Esophagus muscularis mucosa (tissue), 4 donors: ENCODE measurements at regions not wholly inside any gene's neighbourhood (a gene's known extent, or its start where the extent isn't known, plus 50 kb on each side); places are given as distances from the start of the nearest gene placed in this dataset.

Experiments used
- DNase-seq: peaks from one replicate; pipeline ENCODE4 v3.0.0-alpha.2; 2017; ENCODE audit errors: extremely low spot score
- H3K27ac ChIP-seq, 4 donors: fragments of 200-600 bp; sonication (generic); replicated peaks in 1 of 4; 1 replicate in 3 of 4; 2 replicates in 1 of 4; pipeline ENCODE4 v1.5.1; 2016 to 2019; ENCODE audit warnings: mild to moderate bottlenecking in 1 of 4
- H3K27me3 ChIP-seq, 4 donors: fragments of 200-600 bp; sonication (generic); one replicate each; pipeline versions ENCODE4 v1.5.1 to v1.6.0; 2016 to 2019
- H3K36me3 ChIP-seq, 4 donors: fragments of 200-600 bp; sonication (generic); one replicate each; pipeline ENCODE4 v1.5.1; 2016 to 2019
- H3K4me1 ChIP-seq, 4 donors: fragments of 200-600 bp; sonication (generic); one replicate each; pipeline ENCODE4 v1.5.1; 2016 to 2019
- H3K4me3 ChIP-seq, 4 donors: fragments of 200-600 bp; sonication (generic); 1 replicate in 2 of 4; 2 replicates in 2 of 4; pipeline ENCODE4 v1.5.1; 2016 to 2019; ENCODE audit warnings: mild to moderate bottlenecking in 4 of 4, moderate library complexity in 1 of 4
- H3K9me3 ChIP-seq, 4 donors: fragments of 200-600 bp; sonication (generic); 1 replicate in 3 of 4; 2 replicates in 1 of 4; pipeline ENCODE4 v1.5.1; 2016 to 2019
- CTCF ChIP-seq, 3 experiments: fragments of 200-600 bp in 2 of 3; fragments of 450-650 bp in 1 of 3; sonication (generic) in 2 of 3; IDR thresholded peaks; one replicate each; pipeline ENCODE4 v1.5.1; 2017 to 2019; ENCODE audit warnings: antibody characterized with exemption in 3 of 3, mild to moderate bottlenecking in 2 of 3, moderate library complexity in 1 of 3
- EP300 ChIP-seq: sonication (generic); formaldehyde crosslinking; IDR thresholded peaks from one replicate; pipeline ENCODE4 v1.6.1; 2017; ENCODE audit warnings: antibody characterized with exemption
- POLR2A ChIP-seq: fragments of 450-650 bp; IDR thresholded peaks from one replicate; pipeline ENCODE4 v1.6.1; 2017; ENCODE audit warnings: antibody characterized with exemption, moderate library complexity, mild to moderate bottlenecking, low read depth
- POLR2AphosphoS5 ChIP-seq, 2 donors: sonication (generic); formaldehyde crosslinking; IDR thresholded peaks; one replicate each; pipeline ENCODE4 v1.6.1; 2017; ENCODE audit warnings: antibody characterized with exemption in 2 of 2
- WGBS: methylation state at CpG from one replicate; pipeline ENCODE4 v1.1.5; 2018; 5-methylcytosine and 5-hydroxymethylcytosine counted together
- intact Hi-C: fragments of 100-400 bp; cut with DNase I; formaldehyde crosslinking; loops from one replicate; pipeline ENCODE4 v1.15.1; 2023

GRCh38 chr5:2278825-2279456, 396.2 kb upstream of the IRX4 start:
- no peak for TF ChIP-seq POLR2AphosphoS5 (IDR thresholded peaks at IDR 0.05)
- TF ChIP-seq POLR2A, result no peak
- no peak for TF ChIP-seq CTCF (IDR thresholded peaks at IDR 0.05)
- no peak for TF ChIP-seq EP300
- H3K9me3 ChIP-seq, result no peaks in the 10 kb centered on the region
- H3K36me3 ChIP-seq, result no peaks in the 10 kb centered on the region
- DNase-seq, result no peak
- H3K27ac ChIP-seq, result no peak overlapping the region
- H3K4me3 ChIP-seq, result no peak overlapping the region
- intact Hi-C loops, result no loop called here
- H3K4me1 ChIP-seq, result no peaks in the 10 kb centered on the region
- peaks cover 0 to 47% (median 0%) of the 10 kb centered on the region in 4 donors for H3K27me3 ChIP-seq
- WGBS, result 56% methylated on average over 27 of the region's 27 CpGs

- no peaks in the 10 kb centered on the region for H3K4me1 ChIP-seq
- intact Hi-C loops, result no loop called here
- no peak for DNase-seq
- H3K27ac ChIP-seq, result no peak overlapping the region
- 87% methylated on average over 13 of the region's 15 CpGs for WGBS
- peaks cover 0 to 47% (median 0%) of the 10 kb centered on the region in 4 donors for H3K27me3 ChIP-seq
- no peaks in the 10 kb centered on the region for H3K9me3 ChIP-seq
- no peak overlapping the region for H3K4me3 ChIP-seq
- TF ChIP-seq POLR2AphosphoS5 (IDR thresholded peaks at IDR 0.05) (no peak), POLR2A (no peak), EP300 (no peak), CTCF (IDR thresholded peaks at IDR 0.05) (no peak)
- no peaks in the 10 kb centered on the region for H3K36me3 ChIP-seq
Measured at GRCh38 chr5:2277886-2278285, 395.2 kb upstream of the IRX4 start.

DNA sequence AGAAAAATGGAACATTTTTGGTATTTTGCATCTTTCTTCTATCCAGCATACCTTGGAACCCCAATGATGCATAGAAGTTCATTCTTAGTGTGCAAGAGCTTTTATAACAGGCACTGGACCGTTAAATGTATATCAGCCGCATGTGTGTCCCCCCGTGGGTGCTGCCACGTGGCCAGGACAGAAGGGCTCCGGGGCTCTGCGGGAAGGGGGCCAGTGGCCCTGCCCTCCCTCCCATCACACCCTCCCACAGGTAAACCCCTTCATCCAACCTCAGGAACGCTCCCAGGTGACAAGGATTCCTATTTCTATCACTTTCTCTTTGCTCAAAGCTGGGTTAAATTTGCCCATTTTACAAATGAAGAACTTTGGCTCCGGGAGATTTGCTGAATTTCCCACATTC, 393.4 kb upstream of the IRX4 start:
- no peak for DNase-seq
- WGBS, result 89% methylated on average over 8 of the region's 8 CpGs
- Histone ChIP-seq H3K27ac (no peak overlapping the region), H3K27me3 (peaks cover 0 to 53% (median 0%) of the 10 kb centered on the region in 4 donors), H3K4me1 (no peaks in the 10 kb centered on the region), H3K36me3 (no peaks in the 10 kb centered on the region), H3K9me3 (no peaks in the 10 kb centered on the region), H3K4me3 (no peak overlapping the region)
- TF ChIP-seq POLR2AphosphoS5 (IDR thresholded peaks at IDR 0.05) (no peak), POLR2A (no peak), CTCF (IDR thresholded peaks at IDR 0.05) (no peak), EP300 (no peak)
- intact Hi-C loops, result no loop called here

DNA sequence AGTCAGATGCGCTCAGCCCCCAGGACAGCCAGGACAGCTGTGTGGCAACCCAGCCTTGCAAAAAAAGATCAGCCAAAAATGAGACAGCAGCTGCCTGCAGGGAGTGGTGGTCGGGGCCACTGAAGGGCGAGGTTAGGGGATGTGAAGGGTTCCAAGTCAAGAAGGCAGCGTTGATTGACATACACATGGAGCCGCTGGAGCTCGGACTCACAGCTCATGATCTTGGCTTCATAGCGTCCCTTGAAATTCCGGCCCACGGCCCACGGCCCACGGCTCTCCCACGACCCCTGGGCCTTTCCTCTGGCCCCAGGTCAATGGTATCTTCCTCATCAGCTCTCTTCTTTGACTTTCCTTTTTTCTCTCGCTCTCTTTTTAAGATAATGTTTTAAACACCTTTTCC, 390.0 kb upstream of the IRX4 start:
- H3K9me3 ChIP-seq, result no peaks in the 10 kb centered on the region
- TF ChIP-seq CTCF (IDR thresholded peaks at IDR 0.05) (no peak), POLR2A (no peak), POLR2AphosphoS5 (IDR thresholded peaks at IDR 0.05) (no peak), EP300 (no peak)
- no peak overlapping the region for H3K27ac ChIP-seq
- no peaks in the 10 kb centered on the region for H3K4me1 ChIP-seq
- peaks cover 0 to 52% (median 0%) of the 10 kb centered on the region in 4 donors for H3K27me3 ChIP-seq
- intact Hi-C loops, result no loop called here
- H3K36me3 ChIP-seq, result no peaks in the 10 kb centered on the region
- H3K4me3 ChIP-seq, result no peak overlapping the region
- 69% methylated on average over 13 of the region's 13 CpGs for WGBS
- no peak for DNase-seq

GRCh38 chr5:2272039-2272438, 389.3 kb upstream of the IRX4 start:
- no peak overlapping the region for H3K27ac ChIP-seq
- TF ChIP-seq EP300 (no peak), POLR2AphosphoS5 (IDR thresholded peaks at IDR 0.05) (no peak), POLR2A (no peak), CTCF (IDR thresholded peaks at IDR 0.05) (no peak)
- H3K9me3 ChIP-seq, result no peaks in the 10 kb centered on the region
- intact Hi-C loops, result no loop called here
- H3K27me3 ChIP-seq, result peaks cover 0 to 45% (median 0%) of the 10 kb centered on the region in 4 donors
- DNase-seq, result no peak
- WGBS, result 67% methylated on average over 9 of the region's 10 CpGs
- H3K4me3 ChIP-seq, result no peak overlapping the region
- no peaks in the 10 kb centered on the region for H3K36me3 ChIP-seq
- H3K4me1 ChIP-seq, result no peaks in the 10 kb centered on the region
